ENCODE measurements at regions not wholly inside any gene's neighbourhood (a gene's known extent, or its start where the extent isn't known, plus 50 kb on each side); places are given as distances from the start of the nearest gene placed in this dataset.

DNA sequence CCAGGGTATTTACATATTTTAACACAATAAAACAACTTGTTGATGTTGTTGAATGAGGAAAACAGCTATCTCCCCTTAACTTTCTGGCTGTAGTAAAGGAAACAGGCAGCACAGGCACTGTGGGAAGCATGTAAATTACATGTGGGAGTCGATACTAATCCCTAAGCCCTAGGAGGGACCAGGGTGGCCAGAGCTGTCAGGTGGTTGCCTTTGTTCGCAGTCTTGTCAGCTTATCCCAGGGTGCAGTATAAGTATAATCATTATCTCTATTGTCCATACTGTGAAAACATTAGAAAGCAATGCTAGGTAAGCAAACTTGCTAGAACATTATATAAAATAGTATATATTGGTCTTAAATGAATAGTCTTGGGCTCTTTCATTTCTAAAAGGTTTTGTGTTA is 125.6 kb upstream of the RPS23 start:
- peaks cover 4% of the 10 kb centered on the region for H3K9me3 Mint-ChIP-seq
- no peaks in the 10 kb centered on the region for H3K27me3 Mint-ChIP-seq
- ChIA-PET CTCF (no interaction called here), POLR2A (no interaction called here)
- intact Hi-C loops (cut with micrococcal nuclease) = no loop called here
- TF ChIP-seq, protein P1, sequence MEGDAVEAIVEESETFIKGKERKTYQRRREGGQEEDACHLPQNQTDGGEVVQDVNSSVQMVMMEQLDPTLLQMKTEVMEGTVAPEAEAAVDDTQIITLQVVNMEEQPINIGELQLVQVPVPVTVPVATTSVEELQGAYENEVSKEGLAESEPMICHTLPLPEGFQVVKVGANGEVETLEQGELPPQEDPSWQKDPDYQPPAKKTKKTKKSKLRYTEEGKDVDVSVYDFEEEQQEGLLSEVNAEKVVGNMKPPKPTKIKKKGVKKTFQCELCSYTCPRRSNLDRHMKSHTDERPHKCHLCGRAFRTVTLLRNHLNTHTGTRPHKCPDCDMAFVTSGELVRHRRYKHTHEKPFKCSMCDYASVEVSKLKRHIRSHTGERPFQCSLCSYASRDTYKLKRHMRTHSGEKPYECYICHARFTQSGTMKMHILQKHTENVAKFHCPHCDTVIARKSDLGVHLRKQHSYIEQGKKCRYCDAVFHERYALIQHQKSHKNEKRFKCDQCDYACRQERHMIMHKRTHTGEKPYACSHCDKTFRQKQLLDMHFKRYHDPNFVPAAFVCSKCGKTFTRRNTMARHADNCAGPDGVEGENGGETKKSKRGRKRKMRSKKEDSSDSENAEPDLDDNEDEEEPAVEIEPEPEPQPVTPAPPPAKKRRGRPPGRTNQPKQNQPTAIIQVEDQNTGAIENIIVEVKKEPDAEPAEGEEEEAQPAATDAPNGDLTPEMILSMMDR (IDR thresholded peaks at IDR 0.05) = no peak
- H3K36me3 Mint-ChIP-seq (ENCODE audit: low read depth) = no peaks in the 10 kb centered on the region
- no peak for ATAC-seq
- H3K4me1 Mint-ChIP-seq (ENCODE audit: low read depth) = no peaks in the 10 kb centered on the region
- no peak overlapping the region for H3K4me3 Mint-ChIP-seq
- no peak for DNase-seq
- H3K27ac Mint-ChIP-seq = no peak overlapping the region

DNA sequence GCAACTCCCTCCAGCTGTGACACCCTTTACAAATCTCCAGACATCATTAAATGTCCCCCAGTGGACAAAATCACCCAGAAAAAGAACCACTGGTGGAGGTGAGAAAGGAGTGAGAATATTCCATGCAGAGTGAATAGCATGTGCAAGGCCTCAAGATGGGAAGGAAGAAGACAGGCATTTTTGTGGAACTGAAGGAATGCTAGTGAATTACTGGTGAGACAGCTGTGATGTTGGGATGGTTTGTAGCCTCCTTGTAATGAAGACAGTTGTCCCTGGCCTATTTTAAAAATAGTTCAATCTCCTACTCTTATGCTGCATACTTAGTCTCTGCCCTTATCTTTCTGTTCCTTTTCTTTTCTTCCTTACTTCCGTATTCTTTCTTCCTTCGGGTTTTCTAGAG is 124.9 kb upstream of the RPS23 start:
- CTCF ChIA-PET = no interaction called here
- no peaks in the 10 kb centered on the region for H3K27me3 Mint-ChIP-seq

DNA sequence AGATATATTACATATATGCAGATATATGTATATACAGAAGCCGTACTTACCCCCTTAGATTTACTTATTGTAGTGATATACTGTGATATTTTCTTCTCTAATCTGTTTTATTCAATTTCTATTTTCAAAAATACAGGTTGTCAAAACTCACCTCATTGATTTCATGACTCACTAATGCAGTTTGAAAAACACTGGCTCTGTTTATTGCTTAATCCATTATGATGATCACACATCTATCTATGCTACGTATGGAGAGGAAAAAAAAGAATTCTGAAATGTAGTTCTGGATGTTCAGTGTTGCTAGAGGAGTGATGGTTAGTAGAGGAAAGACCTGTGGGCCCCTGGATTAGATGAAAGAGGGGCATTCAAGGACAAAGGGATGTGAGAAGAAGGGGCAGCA is 121.0 kb upstream of the RPS23 start:
- ATAC-seq (no peak), DNase-seq (no peak)
- TF ChIP-seq, protein P1 (IDR thresholded peaks at IDR 0.05) = no peak
- no peak overlapping the region for H3K27ac Mint-ChIP-seq
- ChIA-PET POLR2A (interaction anchor here (1.1 kb wide), 1 partner anchor 10 kb away, joined by 4 read pairs; no protein-coding TSS in a partner anchor), CTCF (interaction anchor here (1.0 kb wide), 1 partner anchor 47 kb away, joined by 3 read pairs; no protein-coding TSS in a partner anchor)
- H3K9me3 Mint-ChIP-seq = no peaks in the 10 kb centered on the region
- intact Hi-C loops (cut with micrococcal nuclease) = no loop called here
- no peaks in the 10 kb centered on the region for H3K36me3 Mint-ChIP-seq (ENCODE audit: low read depth)
- no peaks in the 10 kb centered on the region for H3K4me1 Mint-ChIP-seq (ENCODE audit: low read depth)
- no peaks in the 10 kb centered on the region for H3K27me3 Mint-ChIP-seq
- no peak overlapping the region for H3K4me3 Mint-ChIP-seq

More for the DNA sequence above, 124.9 kb upstream of the RPS23 start:
- ATAC-seq (no peak), DNase-seq (no peak)
- POLR2A ChIA-PET = no interaction called here
- Mint-ChIP-seq H3K36me3 (ENCODE audit: low read depth) (no peaks in the 10 kb centered on the region), H3K9me3 (peaks cover 4% of the 10 kb centered on the region), H3K4me3 (no peak overlapping the region), H3K4me1 (ENCODE audit: low read depth) (no peaks in the 10 kb centered on the region), H3K27ac (no peak overlapping the region)
- TF ChIP-seq, protein P1 (IDR thresholded peaks at IDR 0.05) = no peak
- intact Hi-C loops (cut with micrococcal nuclease) = no loop called here

DNA sequence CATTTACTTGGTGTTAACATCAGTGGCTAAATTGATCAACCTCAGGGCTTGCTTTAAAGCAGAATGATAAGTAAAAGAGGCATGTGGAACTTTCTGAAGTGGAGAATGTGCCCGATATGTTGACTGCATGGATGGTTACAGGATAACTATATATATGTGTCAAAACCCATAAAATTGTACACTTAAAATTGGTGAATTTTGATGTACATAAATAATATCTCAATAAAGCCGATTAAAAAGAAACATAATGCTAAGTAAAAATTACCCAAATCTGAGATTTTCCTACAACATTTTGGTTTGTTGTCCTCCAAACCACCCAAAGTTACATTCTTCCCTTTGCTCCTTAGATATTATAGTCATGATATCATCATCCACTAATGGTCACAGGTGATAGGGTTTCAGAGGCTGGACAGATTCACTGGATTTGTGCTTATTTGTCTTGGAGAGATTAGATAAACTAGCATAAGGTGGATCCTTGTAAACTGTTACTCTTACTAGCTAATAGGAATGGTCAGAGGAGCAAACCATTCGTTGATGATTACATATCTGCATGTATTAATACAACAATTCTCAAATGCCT is 119.7 kb upstream of the RPS23 start:
- no peak for DNase-seq
- TF ChIP-seq, protein P1 (IDR thresholded peaks at IDR 0.05) = no peak
- POLR2A ChIA-PET = no interaction called here
- Mint-ChIP-seq H3K9me3 (no peaks in the 10 kb centered on the region), H3K4me3 (no peak overlapping the region), H3K4me1 (ENCODE audit: low read depth) (no peaks in the 10 kb centered on the region), H3K27ac (no peak overlapping the region), H3K36me3 (ENCODE audit: low read depth) (no peaks in the 10 kb centered on the region), H3K27me3 (no peaks in the 10 kb centered on the region)
- ATAC-seq = no peak
- intact Hi-C loops (cut with micrococcal nuclease) = no loop called here
- CTCF ChIA-PET = no interaction called here

DNA sequence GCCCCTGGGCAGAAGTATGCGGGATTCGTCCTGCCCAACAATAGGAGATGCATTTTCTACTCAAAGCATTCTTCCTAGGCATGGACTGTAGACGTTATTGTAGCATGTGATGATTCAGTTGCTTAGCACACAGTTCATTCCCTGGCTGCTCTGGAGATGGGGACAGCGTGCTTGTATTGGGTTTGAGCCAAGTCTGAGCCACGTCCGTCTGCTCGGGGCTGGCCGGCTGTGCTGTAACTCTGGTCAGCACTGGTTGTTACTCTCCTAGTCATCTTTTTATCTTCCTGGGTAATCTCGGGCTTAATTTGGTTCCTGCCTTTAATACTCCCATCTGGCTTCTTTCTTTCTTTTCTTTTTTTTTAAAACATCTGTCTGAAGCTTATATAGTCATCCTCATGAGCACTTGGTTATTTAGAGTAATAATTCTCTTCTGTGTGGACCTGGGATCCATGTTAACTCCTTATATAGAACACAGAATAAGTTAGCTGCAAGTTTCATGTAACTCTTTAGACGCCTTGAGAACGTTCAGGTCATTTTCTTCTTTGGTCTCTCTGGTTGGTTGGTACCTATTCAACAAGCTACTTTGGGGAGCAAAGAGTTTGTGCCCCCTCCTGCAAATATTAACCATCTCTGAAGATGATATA is 118.8 kb upstream of the RPS23 start:
- Mint-ChIP-seq H3K4me1 (ENCODE audit: low read depth) (no peaks in the 10 kb centered on the region), H3K27ac (no peak overlapping the region), H3K27me3 (no peaks in the 10 kb centered on the region), H3K9me3 (no peaks in the 10 kb centered on the region), H3K4me3 (no peak overlapping the region), H3K36me3 (ENCODE audit: low read depth) (no peaks in the 10 kb centered on the region)
- intact Hi-C loops (cut with micrococcal nuclease) = no loop called here
- TF ChIP-seq, protein P1 (IDR thresholded peaks at IDR 0.05) = no peak
- ChIA-PET CTCF (no interaction called here), POLR2A (no interaction called here)
- ATAC-seq (no peak), DNase-seq (no peak)
